Neural progenitor cell (in vitro differentiated cells): ENCODE measurements at regions not wholly inside any gene's neighbourhood (a gene's known extent, or its start where the extent isn't known, plus 50 kb on each side); places are given as distances from the start of the nearest gene placed in this dataset.

Experiments
- EZH2 ChIP-seq: fragments of 200-600 bp; sonication (generic); IDR thresholded peaks from 2 replicates; pipeline ENCODE4 v1.6.1; 2017; ENCODE audit warnings: antibody characterized with exemption, mild to moderate bottlenecking, moderate library complexity
- EZH2phosphoT487 ChIP-seq: fragments of 200-600 bp; sonication (generic); IDR thresholded peaks from 2 replicates; pipeline ENCODE4 v1.6.1; 2017; ENCODE audit warnings: antibody characterized with exemption
- TF ChIP-seq, protein P1 (sequence below): fragments of 200-600 bp; sonication (generic); IDR thresholded peaks from 2 replicates; pipeline ENCODE4 v1.5.1; 2017; ENCODE audit warnings: antibody characterized with exemption, mild to moderate bottlenecking

DNA sequence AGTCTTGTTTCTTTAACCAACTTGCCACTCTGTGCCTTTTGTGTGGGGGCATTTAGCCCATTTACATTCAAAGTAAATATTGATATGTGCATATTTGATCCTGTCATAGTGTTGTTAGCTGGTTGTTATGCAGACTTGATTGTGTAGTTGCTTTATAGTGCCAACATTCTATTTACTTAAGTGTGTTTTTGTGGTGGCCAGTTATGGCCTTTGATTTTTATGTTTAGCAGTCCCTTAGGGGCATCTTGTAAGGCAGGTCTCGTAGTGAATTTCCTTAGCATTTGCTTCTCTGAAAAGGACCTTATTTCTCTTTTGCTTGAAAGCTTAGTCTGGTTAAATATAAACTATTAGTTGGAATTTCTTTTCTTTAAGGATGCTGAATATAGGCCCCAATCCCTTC, 282.8 kb upstream of the NECTIN3 start:
- TF ChIP-seq, protein P1, sequence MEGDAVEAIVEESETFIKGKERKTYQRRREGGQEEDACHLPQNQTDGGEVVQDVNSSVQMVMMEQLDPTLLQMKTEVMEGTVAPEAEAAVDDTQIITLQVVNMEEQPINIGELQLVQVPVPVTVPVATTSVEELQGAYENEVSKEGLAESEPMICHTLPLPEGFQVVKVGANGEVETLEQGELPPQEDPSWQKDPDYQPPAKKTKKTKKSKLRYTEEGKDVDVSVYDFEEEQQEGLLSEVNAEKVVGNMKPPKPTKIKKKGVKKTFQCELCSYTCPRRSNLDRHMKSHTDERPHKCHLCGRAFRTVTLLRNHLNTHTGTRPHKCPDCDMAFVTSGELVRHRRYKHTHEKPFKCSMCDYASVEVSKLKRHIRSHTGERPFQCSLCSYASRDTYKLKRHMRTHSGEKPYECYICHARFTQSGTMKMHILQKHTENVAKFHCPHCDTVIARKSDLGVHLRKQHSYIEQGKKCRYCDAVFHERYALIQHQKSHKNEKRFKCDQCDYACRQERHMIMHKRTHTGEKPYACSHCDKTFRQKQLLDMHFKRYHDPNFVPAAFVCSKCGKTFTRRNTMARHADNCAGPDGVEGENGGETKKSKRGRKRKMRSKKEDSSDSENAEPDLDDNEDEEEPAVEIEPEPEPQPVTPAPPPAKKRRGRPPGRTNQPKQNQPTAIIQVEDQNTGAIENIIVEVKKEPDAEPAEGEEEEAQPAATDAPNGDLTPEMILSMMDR, result no peak
- TF ChIP-seq EZH2, result no peak
- TF ChIP-seq EZH2phosphoT487, result no peak
